ENCODE measurements at regions not wholly inside any gene's neighbourhood (a gene's known extent, or its start where the extent isn't known, plus 50 kb on each side); places are given as distances from the start of the nearest gene placed in this dataset.

DNA sequence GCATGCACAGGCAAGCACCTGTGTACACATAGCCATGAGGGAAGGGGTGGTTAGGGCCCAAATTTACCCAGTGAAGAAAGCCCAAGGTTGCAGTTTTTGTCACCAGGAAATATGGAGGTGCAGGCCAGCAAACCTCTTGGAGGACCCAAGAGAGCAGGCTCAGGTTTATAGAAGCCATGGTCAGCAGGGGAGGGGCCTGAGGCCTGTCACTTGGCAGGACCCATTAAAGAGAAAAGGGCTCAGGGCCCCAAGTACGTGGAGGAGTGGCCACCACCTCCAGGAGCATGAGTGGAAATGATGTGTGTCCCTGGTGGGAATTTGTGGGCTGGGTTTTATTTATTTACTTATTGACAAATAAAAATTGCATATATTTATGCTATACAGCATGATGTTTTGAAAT, 192.9 kb downstream of the HAUS1 start:
- no peak for DNase-seq

DNA sequence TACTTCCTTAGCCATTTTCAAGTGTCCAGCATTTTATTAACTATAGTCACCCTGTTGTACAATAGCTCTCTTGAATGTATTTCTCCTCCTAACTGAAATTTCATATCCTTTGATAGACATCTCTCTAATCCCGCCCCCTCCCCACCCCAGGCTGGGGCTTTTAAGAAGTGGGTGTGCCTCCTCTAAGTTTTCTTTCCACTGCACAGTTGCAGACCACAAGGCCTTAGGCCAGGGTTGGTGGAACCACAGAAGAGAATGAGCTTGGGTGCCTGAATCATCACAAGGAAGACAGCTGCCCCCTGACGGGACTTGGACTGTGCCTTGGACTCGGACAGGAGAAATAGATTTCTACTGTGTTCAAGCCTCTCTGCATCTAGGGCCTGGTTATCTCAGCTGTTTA, 193.4 kb downstream of the HAUS1 start:
- no peak for DNase-seq

DNA sequence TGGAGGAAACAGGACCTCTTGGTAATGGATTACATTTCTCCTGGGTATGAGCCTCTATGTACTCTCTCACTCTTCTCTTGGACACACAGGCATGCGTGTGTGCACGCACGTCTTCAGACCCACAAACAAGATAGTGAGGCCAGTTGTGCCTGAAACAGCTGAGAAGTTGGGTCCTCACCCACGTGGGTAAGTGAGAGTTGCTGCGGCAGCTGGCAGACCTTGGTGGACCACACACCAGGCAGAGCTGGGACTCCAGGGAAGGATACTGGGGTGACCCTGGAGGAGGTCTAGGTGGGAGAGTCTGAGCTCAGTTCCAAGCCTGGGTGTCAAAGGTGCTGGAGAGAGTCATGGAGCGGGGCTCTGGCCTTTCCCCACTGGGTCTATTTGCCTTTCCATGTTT, 194.3 kb downstream of the HAUS1 start:
- no peak for DNase-seq

DNA sequence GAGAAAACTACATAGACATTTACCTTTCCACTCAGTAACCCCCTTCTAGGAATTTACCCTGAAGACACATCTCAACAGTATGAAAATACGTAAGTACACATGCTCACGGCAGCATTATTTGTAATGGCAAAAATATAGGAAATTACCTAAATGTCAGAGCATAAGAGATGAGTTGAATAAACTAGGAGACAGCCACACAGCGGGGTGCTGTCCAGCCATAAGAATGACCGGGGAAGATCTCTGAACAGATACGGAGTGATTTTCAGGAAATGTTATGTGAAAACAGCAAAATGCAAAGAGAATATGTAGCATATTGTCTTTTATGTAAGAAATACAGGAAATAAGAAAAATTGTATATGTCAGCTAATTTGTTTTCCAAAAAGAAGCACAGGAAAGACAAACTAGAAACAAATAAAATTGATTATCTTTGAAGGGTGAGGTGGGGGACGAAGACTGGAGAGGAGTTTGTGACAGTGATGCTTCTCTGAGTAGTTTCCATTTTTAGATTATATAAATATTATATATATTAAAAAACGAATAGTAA, 195.4 kb downstream of the HAUS1 start:
- no peak for DNase-seq

DNA sequence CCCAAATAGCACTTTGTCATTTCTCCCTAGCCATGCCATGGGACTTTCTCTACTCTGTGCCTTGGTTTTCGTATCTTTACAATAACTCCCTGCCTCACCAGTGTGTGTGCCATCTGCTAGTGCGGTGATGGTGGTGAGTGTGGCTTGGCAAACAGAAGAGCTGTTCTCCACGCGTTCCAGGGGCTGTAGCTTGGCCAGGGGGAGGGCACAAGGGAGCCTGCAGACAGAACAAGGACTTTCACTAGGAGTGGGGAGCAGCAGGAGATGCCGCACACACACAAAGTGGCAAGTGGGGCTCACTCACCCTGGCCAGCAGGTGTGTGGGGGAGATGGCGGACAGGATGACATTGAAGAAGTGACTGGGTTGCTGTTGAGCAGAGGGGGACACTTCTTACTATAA, 196.9 kb downstream of the HAUS1 start:
- DNase-seq = no peak

DNA sequence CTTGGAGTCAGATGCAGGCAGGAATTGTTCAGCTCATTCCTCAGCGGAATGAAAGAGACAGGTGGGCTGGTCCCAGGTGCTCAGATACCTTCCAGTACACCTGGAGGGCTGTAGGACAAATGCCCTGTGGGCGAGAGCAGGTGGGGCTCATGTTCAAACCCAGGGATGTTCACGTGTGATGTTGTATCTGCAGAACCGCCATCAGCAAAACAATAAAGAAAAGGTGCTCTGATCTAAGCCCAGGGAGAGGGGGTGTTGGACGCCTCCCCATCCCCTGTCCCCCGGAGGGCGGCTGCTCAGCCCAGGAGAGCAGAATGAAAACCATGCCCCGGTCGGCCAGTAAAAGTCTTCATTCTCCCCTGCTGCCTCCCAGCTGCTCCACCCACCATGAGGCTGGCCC, 197.4 kb downstream of the HAUS1 start:
- no peak for DNase-seq

DNA sequence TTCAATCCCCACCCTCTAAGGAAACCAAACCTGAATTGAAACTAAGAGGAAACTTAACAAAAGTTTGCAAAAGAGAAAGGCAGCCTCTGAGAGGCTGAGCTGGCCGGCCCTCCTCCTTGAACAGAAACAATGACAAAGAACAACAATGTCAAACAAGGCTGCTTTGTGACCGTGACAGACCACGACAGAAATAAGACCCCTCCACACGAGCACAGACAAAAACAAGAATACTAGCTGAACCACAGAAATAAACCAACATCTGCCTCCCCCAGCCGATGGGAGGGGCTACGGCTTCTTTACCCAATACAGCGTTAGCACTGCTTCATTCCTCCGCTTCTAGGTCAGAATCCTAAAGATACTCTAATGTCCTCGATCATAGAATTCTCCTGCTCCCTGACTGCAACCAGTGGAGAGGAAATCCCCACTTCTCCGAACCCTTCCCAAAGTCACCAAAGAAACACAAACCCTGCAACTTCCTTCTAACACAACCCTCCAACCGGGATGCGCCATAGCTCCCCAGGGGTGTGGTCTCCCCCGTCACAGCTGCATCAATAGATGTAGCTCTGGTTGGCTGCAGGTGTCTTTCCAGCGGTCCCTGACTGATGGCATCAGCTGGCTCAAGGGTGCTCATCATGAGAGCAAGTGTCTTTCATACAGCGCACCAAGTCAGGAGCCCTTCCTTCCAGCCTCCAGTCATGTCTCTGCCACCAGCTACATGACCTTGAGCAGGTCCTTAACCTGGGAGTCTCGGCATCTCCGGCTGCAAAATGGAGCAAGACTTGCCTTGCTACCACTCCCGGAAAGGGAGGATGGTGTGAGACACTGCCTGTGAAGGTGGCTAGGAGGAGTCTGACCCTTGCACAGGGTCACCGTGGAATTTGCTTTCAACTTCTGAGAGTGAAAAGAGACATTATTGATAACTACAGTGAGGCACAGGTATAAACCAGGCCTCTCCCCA, 198.6 kb downstream of the HAUS1 start:
- DNase-seq = no peak

DNA sequence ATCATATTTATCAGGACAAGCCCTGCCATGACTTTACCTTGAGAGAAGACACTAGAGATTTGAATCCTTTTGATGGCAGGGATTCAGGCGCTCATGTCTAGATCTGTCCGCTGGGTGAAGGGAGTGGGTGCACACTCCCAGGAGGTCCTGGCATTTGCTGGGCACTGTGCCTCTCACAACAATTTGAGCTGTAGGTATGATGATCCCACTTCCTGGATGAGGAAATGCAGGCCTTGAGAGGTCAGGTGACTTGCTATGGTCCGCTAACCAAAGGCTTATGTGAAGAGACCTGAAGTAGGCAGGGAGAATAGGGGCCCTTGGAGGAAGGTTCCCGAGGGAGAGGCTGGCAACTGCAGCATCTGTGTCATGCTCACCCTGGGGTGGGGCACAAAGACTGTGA, 206.1 kb downstream of the HAUS1 start:
- DNase-seq = no peak

DNA sequence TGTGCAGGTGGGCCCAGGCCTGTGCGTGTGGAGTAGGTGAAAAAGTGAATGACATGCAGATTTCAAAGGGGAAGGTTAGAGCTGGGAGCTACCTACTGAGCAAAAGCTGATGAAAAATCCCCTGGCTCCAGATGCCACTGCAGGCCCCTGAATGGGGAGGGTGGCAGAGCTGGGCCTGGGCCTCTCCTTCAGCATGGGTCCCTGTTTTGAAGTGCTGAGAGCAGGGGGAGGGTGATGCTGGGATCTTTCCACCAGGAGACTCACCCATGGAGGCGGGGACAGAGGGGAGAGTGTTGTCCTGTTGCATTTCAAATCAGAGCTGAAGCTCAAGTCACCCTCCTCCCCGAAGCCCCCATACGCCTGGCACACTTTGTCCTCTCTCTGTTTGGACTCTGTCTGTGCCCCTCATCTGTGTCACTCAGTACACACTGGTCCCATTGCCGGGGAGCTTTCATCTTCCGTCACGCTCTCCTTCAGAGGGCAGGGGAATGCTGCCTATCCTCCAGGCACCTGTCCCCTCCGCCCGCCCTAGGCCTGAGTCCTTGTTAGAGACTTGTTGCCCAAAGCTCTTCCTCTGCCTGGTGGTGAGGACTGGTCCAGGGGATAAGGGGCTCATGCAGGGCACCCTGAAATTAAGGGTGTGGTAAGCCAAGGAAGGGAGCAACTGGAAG, 206.6 kb downstream of the HAUS1 start:
- no peak for DNase-seq

DNA sequence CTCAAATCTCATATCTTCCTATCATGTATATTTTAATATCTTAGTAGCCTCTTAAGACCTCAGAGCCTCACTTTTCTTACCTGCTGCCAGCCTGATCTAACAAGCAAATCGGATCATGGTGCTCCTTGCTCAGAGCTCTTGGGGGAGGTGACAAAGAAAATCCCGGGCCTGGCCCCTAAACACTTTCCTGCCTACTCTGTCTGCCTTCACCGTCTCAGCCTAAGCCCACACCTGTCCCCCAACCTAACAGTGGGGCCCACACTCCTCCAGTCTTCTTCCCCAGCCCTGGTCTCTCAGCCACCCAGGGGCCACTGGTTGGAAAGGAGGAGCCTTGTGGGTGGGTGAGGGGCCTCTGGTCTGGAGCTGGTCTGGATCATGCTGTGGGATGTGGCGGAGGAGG, 207.3 kb downstream of the HAUS1 start:
- DNase-seq = no peak

DNA sequence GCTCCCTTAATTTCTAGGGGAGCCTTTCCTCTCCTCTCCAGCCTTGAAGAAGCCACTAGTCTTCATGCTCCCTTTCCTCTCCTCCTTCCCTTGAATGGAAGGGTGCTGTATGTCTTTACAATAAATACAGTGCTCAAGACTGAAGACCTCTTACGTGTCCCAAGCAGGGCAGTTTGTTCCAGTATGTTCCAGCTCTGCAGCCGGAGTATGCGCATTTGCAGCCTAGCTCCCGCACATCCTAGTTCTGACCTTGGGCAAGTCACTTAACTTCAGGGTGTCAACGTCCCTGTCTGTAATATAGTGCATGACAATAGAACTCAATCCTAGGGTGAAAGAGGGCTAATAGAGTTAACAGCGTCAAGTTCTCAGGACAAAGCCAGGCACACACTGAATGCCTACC, 208.0 kb downstream of the HAUS1 start:
- DNase-seq = no peak

DNA sequence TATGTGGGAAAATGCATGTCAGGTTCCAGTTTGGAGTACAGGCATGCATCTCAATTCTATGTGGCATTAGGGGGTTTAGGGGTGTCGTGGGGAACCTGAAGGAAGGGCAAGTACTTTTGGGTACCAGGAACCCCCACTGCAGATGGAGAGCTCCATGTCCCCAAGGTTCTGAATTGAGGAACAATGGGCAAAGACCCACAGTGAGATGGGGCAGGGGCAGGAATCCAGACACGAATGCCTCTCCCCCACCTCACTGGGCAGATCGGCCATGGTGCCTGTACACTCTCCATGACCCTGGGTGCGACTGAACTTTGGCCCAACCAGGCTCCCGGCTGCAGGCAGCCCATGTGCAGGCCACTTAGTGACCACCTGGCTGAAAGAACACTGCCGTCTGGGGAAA, 209.3 kb downstream of the HAUS1 start:
- DNase-seq = no peak

DNA sequence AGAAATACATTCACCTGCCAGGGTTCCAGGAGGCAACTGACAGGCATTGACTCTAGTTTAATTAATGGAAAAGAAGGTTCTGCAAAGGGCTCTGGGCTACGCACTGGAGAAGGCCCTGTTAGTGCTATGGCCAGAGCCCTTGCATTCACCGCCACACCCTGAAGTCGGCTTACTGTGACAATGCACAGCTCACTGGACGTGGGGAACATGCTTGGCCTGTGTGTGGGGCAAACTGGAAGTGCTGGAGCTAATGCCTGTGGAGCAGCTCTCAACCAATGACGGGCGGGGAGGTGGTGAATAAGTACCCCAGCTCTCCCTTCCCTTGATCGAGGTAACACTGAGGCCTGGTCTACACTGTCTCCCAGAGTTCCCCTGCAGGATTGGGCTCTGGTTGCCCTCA, 209.8 kb downstream of the HAUS1 start:
- no peak for DNase-seq

DNA sequence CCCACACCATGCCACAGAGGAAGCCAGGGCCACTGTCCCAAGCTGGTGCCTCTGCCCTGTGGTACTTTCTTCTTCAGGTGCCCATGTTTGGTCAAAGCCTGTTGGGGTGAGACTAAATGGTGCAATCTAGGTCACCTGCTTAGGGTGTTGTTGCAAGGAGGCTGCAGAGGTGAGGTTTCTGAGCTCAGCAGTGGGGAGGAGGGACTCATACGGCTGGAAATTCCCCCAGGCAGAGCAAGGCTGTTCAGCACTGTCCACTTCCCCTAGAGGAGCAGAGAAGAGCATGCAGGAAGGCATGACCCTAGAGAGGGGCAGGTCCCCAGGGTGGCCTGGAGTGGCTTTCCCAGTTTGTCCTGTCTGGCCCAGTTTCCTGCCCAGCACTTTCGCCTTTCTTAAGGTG, 211.0 kb downstream of the HAUS1 start:
- no peak for DNase-seq

DNA sequence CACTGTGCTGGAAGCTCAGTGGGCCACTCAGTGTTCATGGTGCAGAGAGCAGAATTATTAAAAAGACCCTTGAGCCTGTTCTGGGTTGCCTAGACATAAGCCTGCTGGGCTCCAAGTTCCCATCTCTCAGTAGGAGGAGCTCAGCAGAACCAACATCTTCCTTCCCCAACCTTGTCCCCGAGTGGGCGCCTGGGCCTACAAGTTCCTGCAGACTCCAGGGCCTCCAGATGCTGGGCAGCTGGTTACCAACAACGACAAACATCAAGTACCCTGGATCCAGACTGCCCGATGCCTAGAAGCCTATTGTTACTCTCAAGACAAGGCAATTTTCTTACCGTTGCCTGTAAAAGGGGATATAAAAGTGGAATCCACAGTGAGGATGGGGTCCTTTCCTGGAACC, 214.2 kb downstream of the HAUS1 start:
- no peak for DNase-seq

DNA sequence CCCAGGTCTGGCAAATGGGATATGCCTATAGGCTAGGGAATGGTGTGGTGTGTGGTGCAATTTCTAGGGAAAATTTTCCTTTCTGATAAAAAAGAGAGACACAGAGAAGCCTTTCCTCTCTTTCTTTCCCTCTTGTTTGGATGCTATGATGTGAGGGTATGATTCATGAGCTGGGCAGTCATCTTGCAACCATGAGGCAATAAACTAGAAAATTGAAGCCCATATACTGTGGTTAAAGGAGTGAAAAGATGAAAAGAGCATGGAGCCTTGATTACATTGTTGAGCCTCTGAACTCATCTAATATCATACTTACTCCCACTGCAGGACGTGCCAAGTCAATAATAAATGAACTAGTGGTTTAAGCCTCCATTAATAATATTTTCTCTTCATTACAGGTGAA, 215.6 kb downstream of the HAUS1 start:
- no peak for DNase-seq

DNA sequence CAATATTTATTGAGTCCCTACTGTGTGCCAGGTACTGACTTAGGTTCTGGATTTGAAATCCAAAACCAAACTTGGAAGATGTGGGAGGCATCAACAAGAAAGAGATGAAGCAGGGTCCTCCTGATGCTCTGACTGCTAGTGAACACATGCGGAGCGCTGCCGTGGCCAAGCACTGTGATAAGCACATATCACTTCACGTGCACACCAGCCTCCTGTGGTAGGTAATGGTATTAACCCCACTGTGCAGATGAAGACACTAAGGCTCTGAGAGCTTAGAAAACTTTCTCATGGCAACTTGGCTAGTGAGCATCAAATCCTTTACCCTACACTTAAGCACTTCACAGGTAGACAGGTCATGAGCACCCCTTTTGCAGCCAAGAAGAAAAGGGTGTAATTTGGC, 216.1 kb downstream of the HAUS1 start:
- DNase-seq = no peak

DNA sequence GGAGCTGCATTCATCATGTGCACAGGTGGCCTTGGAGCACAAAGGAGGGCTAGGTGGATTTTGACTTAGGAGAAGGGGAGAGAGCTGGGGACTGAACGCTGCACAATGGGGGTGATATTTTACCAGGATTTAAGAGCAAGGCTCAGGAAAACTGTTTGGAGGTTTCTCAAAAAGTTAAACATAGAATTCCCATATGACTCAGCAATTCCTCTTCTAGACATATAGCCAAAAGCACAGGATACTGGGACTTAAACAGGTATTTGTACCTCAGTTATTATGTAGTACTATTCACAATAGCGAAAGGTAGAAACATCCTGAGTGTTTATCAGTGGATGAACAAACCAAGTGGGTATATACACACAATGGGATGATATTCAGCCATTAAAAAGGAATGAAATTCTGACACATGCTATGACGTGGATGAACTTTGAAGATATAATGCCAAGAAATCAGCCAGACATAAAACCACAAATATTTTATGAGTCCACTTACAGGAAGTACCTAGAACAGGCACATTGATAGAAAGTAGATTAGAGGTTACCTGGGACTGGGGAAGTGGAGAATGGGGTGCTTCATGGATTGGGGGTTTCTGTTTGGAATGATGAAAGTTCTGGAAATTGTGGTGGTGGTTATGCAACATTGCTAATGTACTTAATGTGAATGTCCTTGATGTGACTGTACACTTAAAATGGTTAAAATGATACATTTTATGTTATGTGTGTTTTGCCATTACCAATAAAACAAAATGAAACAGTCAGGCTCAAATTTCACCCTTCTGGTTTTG, 216.9 kb downstream of the HAUS1 start:
- DNase-seq = no peak

DNA sequence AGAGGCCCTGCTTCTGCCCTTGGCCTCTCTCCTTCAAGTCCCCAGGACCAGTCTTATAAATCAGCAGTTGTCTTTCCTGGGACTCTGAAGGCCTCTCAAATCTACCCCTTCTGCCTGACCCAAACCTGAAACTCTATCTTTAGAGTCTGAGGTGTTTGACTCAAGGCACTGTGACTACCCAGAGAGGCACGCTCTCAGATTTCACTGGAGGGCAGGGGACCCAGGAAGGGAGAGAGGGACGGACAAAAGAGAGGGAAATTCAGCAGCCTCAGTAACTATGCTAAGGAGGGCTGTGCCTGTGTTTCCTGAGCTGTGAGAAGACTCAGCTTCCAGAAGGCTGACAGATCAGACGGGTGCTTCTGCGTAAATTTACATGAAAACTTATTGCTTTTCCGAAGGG, 217.8 kb downstream of the HAUS1 start:
- no peak for DNase-seq

DNA sequence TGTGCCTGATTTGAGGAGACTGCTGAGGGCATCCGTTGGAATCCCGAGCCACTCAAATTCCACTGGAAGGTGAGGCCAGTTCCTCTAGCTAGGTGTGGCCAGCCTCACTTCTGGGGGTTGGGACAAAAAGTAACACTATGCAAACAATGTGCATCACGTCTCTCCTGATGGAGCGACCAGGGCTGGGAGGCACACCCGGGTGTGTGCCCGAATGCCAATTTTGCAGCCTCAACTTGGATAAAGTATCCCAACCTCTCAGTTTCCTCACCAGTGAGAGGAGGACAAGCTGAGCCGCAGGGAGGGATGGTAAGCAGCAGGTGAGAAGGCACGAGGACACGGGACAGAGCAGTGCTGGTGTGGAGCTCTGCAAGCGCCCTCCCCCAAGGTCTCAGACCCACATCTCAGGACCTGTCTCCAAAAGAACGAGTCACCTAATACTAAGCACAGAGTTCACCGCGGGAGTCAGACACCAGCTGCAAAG, 218.3 kb downstream of the HAUS1 start:
- no peak for DNase-seq

DNA sequence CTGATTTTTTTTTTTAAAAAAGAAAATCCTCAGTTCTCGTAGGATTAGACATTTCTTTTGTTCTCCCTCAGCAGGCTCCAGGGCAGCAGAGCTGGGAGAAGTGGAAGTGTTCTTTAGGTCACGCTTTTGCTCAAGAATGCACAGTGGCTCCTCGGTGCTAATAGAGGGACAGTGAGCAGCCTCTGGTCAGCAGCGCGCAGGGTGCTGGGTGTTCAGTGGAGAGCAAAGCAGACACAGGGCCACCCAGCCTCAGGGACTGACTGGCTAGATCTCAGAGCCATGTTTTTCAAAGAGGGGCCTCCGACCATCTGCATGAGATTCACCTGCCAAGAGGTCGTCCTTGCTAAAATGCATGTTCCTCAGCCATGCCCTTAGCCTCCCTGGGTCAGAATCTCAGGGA, 218.8 kb downstream of the HAUS1 start:
- DNase-seq = no peak

DNA sequence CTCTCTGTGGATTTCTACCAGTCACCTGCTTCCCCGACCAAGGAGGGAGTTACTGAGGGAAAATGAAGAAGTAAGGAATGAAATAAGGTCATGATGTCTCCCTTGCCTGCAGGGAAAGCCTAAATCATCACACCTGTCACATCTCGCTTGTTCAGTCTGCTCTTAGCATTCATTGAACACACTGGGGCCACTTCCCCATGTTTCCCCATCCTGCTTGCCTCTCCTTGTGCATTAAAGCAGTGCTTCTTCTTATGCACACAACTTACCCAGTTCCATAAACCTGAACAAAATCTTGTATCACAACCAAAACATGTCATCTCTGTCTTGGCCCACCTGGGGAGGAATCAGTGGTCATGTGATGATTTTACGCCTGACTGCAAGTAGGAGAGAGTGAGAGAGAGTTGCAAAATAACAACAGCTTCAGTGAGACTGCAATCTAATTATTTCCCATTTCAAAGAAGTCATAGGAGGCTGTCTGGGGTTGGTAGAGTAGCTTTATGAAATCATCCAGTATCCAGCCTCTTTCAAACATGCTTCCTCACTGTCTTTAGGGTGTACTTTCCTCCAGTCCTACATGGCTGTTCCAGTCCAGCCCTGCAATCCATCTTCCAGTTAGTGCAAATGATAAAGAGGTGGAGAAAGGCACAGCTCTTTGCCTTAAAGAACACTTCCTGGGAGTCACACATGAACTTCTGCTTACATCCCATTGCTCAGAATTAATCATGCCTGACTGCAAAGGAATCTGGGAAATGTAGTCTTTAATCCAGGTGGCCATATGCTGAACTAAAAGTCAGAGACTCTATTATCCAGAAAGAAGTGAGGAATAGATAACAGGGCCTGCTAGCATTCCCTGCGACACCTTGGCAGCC, 220.1 kb downstream of the HAUS1 start:
- DNase-seq = peak; percentile 25
